22Rv1 (cell line): ENCODE measurements at regions not wholly inside any gene's neighbourhood (a gene's known extent, or its start where the extent isn't known, plus 50 kb on each side); places are given as distances from the start of the nearest gene placed in this dataset.

Experiments
- CTCF ChIP-seq: fragments of 450-650 bp; IDR thresholded peaks from 2 replicates; pipeline ENCODE4 v1.5.1; 2017; ENCODE audit warnings: mild to moderate bottlenecking
- ZFX ChIP-seq: fragments of 450-650 bp; IDR thresholded peaks from 2 replicates; pipeline ENCODE4 v1.6.1; 2017; ENCODE audit warnings: antibody characterized with exemption, borderline replicate concordance

GRCh38 chr6:84569882-84570281, 194.5 kb downstream of the TBX18 start:
- TF ChIP-seq CTCF = no peak
- TF ChIP-seq ZFX = no peak
